Gastroesophageal sphincter (tissue), 3 donors: ENCODE measurements at regions not wholly inside any gene's neighbourhood (a gene's known extent, or its start where the extent isn't known, plus 50 kb on each side); places are given as distances from the start of the nearest gene placed in this dataset.

Experiments
- CTCF ChIP-seq, 4 experiments: fragments of 200-600 bp in 2 of 4; fragments of 450-650 bp in 2 of 4; sonication (generic) in 1 of 4; IDR thresholded peaks; one replicate each; pipeline ENCODE4 v1.5.1; 2017 to 2019; ENCODE audit warnings: antibody characterized with exemption in 4 of 4, mild to moderate bottlenecking in 2 of 4, moderate library complexity in 2 of 4
- EP300 ChIP-seq: sonication (generic); formaldehyde crosslinking; IDR thresholded peaks from one replicate; pipeline ENCODE4 v1.6.1; 2017; ENCODE audit warnings: antibody characterized with exemption, mild to moderate bottlenecking
- POLR2A ChIP-seq, 2 donors: fragments of 450-650 bp; IDR thresholded peaks; one replicate each; pipeline ENCODE4 v1.6.1; 2017; ENCODE audit warnings: antibody characterized with exemption in 2 of 2, mild to moderate bottlenecking in 2 of 2, moderate library complexity in 1 of 2

DNA sequence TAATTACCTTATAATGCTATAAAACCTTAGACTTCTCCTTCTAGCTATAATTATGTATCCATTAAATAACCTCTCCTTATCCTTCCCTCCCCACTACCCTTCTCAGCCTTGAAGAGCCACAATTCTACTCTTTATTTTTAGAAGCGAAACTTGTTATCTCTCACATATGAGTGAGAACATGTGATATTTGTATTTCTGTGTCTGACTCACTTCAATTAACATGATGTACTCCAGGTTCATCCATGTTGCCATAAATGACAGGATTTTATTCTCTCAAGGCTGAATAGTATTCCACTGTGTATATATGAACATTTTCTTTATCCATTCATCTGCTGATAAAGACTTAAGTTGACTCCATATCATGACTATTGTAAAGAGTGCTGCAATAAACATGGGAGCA, 485.6 kb downstream of the FLRT2 start:
- TF ChIP-seq POLR2A (IDR thresholded peaks at IDR 0.05) (no peak), CTCF (IDR thresholded peaks at IDR 0.05) (no peak), EP300 (no peak)
